ENCODE measurements at regions not wholly inside any gene's neighbourhood (a gene's known extent, or its start where the extent isn't known, plus 50 kb on each side); places are given as distances from the start of the nearest gene placed in this dataset.
"Not testable (repeated sequence)": the region's sequence is repeated elsewhere in the genome, so short reads cannot be mapped to it uniquely, and the experiment has no call there.

DNA sequence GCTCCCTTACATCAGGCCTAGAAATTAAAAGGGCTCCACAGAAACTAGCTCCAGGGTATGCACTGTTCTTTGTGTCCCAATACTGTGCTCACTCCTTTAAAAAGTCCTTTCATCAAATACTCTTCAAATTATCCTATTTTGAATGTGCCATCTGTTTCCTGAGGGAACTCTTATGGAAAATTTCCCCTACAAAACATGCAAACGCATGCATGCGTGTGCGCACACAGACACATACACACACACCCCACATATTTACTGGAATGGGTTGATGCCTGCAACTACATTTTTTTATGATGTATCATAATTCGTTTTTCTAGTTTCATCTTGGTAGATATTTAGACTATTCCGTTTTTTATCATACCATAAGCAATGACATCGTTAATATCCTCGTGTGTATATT lies 351.2 kb upstream of the KIF2B start:
- Histone ChIP-seq H3K27ac (no peak overlapping the region), H3K9me3 (no peaks in the 10 kb centered on the region), H3K36me3 (no peaks in the 10 kb centered on the region), H3K4me1 (no peaks in the 10 kb centered on the region), H3K4me3 (no peak overlapping the region), H3K27me3 (no peaks in the 10 kb centered on the region)
- TF ChIP-seq, protein P1, sequence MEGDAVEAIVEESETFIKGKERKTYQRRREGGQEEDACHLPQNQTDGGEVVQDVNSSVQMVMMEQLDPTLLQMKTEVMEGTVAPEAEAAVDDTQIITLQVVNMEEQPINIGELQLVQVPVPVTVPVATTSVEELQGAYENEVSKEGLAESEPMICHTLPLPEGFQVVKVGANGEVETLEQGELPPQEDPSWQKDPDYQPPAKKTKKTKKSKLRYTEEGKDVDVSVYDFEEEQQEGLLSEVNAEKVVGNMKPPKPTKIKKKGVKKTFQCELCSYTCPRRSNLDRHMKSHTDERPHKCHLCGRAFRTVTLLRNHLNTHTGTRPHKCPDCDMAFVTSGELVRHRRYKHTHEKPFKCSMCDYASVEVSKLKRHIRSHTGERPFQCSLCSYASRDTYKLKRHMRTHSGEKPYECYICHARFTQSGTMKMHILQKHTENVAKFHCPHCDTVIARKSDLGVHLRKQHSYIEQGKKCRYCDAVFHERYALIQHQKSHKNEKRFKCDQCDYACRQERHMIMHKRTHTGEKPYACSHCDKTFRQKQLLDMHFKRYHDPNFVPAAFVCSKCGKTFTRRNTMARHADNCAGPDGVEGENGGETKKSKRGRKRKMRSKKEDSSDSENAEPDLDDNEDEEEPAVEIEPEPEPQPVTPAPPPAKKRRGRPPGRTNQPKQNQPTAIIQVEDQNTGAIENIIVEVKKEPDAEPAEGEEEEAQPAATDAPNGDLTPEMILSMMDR (IDR thresholded peaks at IDR 0.05): no peak
- DNase-seq (ENCODE audit: extremely low spot score in 2 of 2): no peak
- intact Hi-C loops (cut with DNase I): no loop called here

GRCh38 chr17:53470626-53471025 lies 352.1 kb upstream of the KIF2B start:
- no peak overlapping the region for H3K4me3 ChIP-seq
- no peaks in the 10 kb centered on the region for H3K4me1 ChIP-seq
- TF ChIP-seq, protein P1 (IDR thresholded peaks at IDR 0.05): no peak
- no peak for TF ChIP-seq POLR2A (IDR thresholded peaks at IDR 0.05)
- no peak for TF ChIP-seq POLR2AphosphoS5 (IDR thresholded peaks at IDR 0.05; ENCODE audit: insufficient read depth in 1 of 2, low read depth in 1 of 2)
- DNase-seq (ENCODE audit: extremely low spot score in 2 of 2): no peak
- H3K27me3 ChIP-seq: no peaks in the 10 kb centered on the region
- intact Hi-C loops (cut with DNase I): no loop called here
- no peaks in the 10 kb centered on the region for H3K9me3 ChIP-seq
- no peak overlapping the region for H3K27ac ChIP-seq
- no peaks in the 10 kb centered on the region for H3K36me3 ChIP-seq

DNA sequence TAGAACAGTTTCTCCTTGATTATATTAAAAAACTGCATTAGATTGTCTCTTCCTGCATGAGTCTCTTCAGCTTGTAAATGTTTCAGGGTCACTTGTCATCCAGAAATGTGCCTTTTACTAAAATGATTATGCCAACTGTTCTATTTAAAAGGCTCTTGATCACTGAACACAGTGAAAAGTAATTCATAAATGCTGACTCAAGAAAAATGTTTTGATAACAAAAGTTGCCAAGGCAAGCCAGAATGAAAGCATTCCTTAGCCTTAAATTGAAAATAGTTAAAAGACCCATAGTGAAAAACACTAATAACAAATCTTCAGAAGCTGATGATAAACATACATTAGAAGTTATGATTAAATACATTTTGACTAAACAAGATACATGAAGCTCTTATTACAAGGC lies 356.0 kb upstream of the KIF2B start:
- no peak for DNase-seq (ENCODE audit: extremely low spot score in 2 of 2)

GRCh38 chr17:53464396-53464795 lies 358.3 kb upstream of the KIF2B start:
- H3K4me3 ChIP-seq; H3K36me3 ChIP-seq; H3K4me1 ChIP-seq; H3K27me3 ChIP-seq; H3K27ac ChIP-seq; H3K9me3 ChIP-seq; intact Hi-C loops (cut with DNase I); DNase-seq (ENCODE audit: extremely low spot score in 2 of 2): not testable (repeated sequence)

More for the DNA sequence above, 356.0 kb upstream of the KIF2B start:
- TF ChIP-seq, protein P1 (IDR thresholded peaks at IDR 0.05): no peak
- TF ChIP-seq POLR2A (IDR thresholded peaks at IDR 0.05) (no peak), POLR2AphosphoS5 (IDR thresholded peaks at IDR 0.05; ENCODE audit: insufficient read depth in 1 of 2, low read depth in 1 of 2) (no peak)
- Histone ChIP-seq H3K4me3 (no peak overlapping the region), H3K4me1 (no peaks in the 10 kb centered on the region), H3K27ac (no peak overlapping the region), H3K27me3 (no peaks in the 10 kb centered on the region), H3K36me3 (no peaks in the 10 kb centered on the region), H3K9me3 (no peaks in the 10 kb centered on the region)
- intact Hi-C loops (cut with DNase I): no loop called here

DNA sequence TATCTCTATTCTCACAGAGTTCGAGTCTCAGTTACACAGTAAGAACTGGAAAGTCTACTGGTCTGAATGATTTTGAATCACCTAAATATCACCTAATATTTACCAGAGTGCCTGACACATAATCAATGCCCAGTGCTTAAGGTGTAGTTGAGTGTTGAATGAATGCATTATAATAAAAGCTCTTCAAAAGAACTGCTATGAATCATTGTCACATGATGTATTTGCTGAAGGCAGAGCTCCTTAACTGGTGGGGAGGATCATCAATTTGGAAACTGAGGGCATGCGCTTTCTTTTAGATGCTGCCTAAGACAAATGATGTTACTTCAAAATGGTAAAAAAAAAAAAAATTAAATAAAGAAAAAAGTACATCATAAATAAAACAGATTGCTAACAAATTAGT lies 359.4 kb upstream of the KIF2B start:
- no peaks in the 10 kb centered on the region for H3K27me3 ChIP-seq
- no peak for DNase-seq (ENCODE audit: extremely low spot score in 2 of 2)
- no peak overlapping the region for H3K4me3 ChIP-seq
- H3K4me1 ChIP-seq: no peaks in the 10 kb centered on the region
- TF ChIP-seq, protein P1 (IDR thresholded peaks at IDR 0.05): no peak
- TF ChIP-seq POLR2A (IDR thresholded peaks at IDR 0.05): no peak
- TF ChIP-seq POLR2AphosphoS5 (IDR thresholded peaks at IDR 0.05; ENCODE audit: insufficient read depth in 1 of 2, low read depth in 1 of 2): no peak
- intact Hi-C loops (cut with DNase I): no loop called here
- peaks cover 5% of the 10 kb centered on the region for H3K9me3 ChIP-seq
- no peak overlapping the region for H3K27ac ChIP-seq
- no peaks in the 10 kb centered on the region for H3K36me3 ChIP-seq

GRCh38 chr17:53462393-53462811 lies 360.3 kb upstream of the KIF2B start:
- TF ChIP-seq, protein P1 (IDR thresholded peaks at IDR 0.05): no peak
- TF ChIP-seq POLR2A (IDR thresholded peaks at IDR 0.05) (no peak), POLR2AphosphoS5 (IDR thresholded peaks at IDR 0.05; ENCODE audit: insufficient read depth in 1 of 2, low read depth in 1 of 2) (no peak)
- no peaks in the 10 kb centered on the region for H3K36me3 ChIP-seq
- intact Hi-C loops (cut with DNase I): no loop called here
- no peak overlapping the region for H3K27ac ChIP-seq
- peaks cover 5% of the 10 kb centered on the region for H3K9me3 ChIP-seq
- H3K4me1 ChIP-seq: no peaks in the 10 kb centered on the region
- no peak overlapping the region for H3K4me3 ChIP-seq
- no peak for DNase-seq (ENCODE audit: extremely low spot score in 2 of 2)
- no peaks in the 10 kb centered on the region for H3K27me3 ChIP-seq

DNA sequence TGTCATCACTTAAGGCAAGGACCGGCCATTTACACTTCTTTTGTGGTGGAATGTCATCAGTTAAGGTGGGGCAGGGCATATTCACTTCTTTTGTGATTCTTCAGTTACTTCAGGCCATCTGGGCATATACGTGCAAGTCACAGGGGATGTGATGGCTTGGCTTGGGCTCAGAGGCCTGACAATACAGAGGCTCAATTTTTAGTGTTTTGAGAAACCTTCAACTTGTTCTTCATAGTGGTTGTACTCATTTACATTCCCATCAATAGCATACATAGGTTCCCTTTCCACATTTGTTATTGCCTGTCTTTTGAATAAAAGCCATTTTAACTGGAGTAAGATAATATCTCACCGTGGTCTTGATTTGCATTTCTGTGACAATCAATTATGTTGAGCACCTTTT lies 366.8 kb upstream of the KIF2B start:
- DNase-seq (ENCODE audit: extremely low spot score in 2 of 2); H3K27me3 ChIP-seq; H3K27ac ChIP-seq; H3K4me1 ChIP-seq; H3K36me3 ChIP-seq; H3K9me3 ChIP-seq; H3K4me3 ChIP-seq: not testable (repeated sequence)
- intact Hi-C loops (cut with DNase I): loop anchor here (10.0 kb wide), 1 partner anchor 49 kb away; no protein-coding TSS in a partner anchor

All from vagina (tissue), 2 donors.